CD4-positive, alpha-beta T cell treated with Interleukin-4 for 1 hour (primary cell): ENCODE measurements at regions not wholly inside any gene's neighbourhood (a gene's known extent, or its start where the extent isn't known, plus 50 kb on each side); places are given as distances from the start of the nearest gene placed in this dataset.
"Not testable (repeated sequence)": the region's sequence is repeated elsewhere in the genome, so short reads cannot be mapped to it uniquely, and the experiment has no call there.

ENCODE experiments used
- DNase-seq, 2 donors: peaks; one replicate each; pipeline ENCODE4 v3.0.0-alpha.2; 2020 to 2022

GRCh38 chr5:82944267-82944666, 132.9 kb downstream of the TMEM167A start:
- DNase-seq, result not testable (repeated sequence)

- DNase-seq, result no peak
Observed at GRCh38 chr5:82942083-82942881, 134.9 kb downstream of the TMEM167A start.

- DNase-seq, result no peak
Observed at GRCh38 chr5:82938901-82939725, 138.1 kb downstream of the TMEM167A start.

- not testable (repeated sequence) for DNase-seq
Observed at GRCh38 chr5:82932473-82933220, 144.5 kb downstream of the TMEM167A start.

DNA sequence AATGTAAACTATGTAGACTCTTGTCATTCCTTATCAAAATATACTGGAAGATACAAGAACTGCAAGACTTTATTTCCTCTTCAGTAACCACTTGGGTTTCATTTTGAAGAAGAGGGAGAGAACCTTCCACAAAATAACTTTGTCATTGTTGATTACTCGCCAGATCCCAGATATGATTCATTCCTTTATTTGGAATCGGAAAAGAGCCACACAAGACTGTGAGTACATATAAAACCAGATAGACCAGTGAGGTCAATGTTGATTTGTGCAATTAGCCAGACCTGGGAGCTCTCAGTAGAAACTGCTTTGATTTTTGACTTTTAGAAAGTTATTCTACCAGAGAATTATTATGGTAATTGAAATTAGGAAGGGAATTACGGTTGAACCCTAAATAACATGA, 146.1 kb downstream of the TMEM167A start:
- DNase-seq, result no peak

GRCh38 chr5:82925061-82925411, 152.2 kb downstream of the TMEM167A start:
- DNase-seq, result no peak

GRCh38 chr5:82924226-82925060, 152.8 kb downstream of the TMEM167A start:
- DNase-seq, result no peak

DNA sequence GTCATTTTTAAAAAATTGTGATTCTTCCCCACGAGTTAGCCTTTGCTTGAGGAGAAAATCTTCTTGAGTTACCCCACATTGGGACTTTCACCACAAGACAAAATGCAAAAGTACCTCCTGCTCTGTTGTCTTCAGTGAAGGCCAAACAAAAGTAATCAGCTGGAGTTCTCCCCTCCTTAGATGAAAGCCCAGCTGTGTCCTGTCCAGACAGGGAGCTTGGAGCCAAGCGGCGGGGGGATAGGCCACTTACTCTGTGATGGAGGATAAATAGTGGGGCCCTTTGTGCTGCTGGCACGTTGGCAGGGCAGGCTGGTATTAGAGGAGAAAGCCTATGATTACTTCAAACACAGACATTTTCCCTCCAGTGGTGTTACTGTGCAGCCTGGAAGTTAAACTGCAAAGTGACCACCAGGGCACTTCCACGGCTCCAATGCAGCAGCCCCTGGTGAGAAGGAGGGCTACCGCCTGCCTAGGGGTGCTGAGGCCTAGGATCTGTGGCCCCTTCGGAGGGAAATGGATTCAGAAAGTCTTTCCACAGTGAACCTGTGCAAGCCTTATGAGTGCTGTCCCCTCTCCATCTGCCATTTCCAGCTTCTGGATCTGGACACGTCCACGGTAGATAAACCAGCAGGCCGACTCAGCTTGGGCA, 155.0 kb downstream of the TMEM167A start:
- DNase-seq, result no peak

GRCh38 chr5:82918311-82919031, 158.7 kb downstream of the TMEM167A start:
- DNase-seq, result no peak

GRCh38 chr5:82917584-82917983, 159.6 kb downstream of the TMEM167A start:
- no peak for DNase-seq

DNA sequence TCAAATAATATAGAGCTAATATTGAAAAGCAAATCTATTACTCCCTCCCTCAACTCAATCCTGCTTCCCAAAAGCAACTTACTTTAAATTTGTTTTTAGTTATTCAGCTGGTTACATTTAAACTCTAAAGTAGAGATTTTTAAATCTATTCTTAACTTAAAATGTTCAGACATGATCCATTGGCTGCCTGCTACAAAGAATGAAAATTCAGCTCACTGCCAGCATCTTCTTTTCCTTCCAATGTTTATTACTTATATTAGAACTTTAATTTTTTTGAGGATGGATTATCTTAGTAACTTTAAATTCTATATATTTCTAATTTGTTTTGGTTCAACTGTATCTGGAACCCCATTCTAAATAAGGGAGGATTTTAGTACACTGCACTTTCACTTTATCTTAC, 163.2 kb downstream of the TMEM167A start:
- DNase-seq, result no peak

DNA sequence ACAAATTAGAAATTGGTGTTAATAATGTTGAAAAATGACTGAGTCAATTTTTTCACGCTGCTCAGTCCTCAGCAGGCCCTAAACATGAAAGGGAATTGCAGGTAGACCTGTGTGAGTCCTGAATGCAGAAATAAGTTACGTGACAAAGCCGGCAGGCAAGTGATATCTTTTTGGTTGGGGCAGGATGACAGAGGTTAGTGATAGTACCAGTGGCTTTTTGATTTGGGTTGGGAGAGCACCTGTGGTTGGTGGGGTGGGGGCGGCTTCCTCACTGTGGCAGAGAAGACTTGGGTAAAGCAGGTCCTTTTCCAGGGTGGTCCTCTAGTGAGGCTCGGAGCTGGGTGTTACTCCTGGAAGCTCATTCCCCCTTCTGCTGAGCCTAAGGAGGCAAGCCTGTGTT, 164.7 kb downstream of the TMEM167A start:
- no peak for DNase-seq

DNA sequence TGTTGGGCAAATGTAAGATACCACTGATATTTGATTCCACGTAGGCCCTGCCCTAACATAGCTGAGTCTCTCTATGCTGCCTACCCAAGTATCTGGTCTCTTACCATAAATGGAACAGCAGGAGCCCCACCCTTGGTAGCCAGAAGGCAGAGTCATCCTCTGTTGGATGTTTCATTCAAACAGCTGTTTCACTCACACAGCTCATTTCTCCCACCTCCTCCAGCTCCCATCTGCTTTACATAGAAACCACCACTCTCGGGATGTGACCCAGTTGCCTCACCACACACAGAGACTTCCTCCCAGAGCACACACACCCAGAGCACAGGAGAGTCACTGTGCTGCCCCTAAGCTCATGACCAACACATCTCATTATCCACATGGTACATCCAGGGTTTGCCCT, 165.3 kb downstream of the TMEM167A start:
- no peak for DNase-seq

DNA sequence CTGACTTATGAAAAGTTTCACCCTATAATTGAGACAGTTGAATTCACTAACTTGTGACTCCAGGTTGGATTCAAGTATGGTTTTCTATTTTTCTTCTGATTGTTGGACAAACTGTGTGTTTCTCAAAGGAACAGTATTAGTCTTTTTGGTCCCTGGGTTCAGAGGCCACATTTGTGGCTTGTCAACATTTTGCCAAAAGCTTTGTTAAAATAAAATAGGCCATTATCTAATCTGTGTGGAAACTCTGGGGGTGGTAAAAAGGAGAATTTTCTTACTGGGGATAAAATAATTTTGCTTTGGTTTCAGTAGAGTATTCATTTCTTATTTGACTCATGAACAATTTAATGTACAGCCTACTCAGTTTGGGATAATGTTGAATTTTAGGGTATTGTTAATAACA, 166.3 kb downstream of the TMEM167A start:
- no peak for DNase-seq

DNA sequence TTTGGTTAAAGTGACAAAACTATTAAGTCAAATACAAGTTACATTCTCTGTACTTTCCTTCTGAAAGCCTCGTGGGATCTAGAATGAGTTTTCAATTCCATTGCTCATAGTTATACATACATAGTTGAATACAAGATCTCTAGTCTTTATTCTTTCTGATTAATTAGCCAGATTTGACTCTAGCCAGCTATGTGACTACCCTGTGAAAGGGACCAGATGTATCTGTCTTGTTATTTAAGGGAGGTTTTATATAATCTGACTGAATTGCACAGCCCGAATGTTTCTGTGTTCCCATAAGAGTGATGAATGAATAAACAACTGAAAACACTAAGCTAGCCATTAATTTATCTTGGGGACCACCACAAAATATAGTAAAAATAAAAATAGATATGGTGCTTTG, 166.7 kb downstream of the TMEM167A start:
- DNase-seq, result no peak

- DNase-seq, result no peak
Observed at GRCh38 chr5:82909771-82910170, 167.4 kb downstream of the TMEM167A start.

DNA sequence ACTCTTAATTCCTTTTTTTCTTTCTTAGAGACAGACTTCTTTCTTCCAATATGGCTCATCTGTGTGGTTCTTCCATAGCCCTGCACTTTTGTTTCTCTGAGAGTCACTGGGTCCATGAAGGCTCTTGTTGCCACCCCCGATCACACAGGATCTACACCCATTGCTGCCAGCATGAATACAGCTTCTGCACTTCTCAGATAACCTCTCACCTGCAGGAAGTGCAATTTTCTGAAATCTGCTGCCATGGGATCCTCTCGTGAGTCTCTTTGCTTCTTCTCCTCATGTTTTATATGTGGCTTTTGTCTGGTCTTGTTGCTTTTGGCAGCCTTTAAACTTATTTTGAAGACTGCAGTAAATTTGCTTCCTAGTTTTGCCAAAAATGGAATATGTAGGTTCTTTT, 171.2 kb downstream of the TMEM167A start:
- DNase-seq, result no peak

DNA sequence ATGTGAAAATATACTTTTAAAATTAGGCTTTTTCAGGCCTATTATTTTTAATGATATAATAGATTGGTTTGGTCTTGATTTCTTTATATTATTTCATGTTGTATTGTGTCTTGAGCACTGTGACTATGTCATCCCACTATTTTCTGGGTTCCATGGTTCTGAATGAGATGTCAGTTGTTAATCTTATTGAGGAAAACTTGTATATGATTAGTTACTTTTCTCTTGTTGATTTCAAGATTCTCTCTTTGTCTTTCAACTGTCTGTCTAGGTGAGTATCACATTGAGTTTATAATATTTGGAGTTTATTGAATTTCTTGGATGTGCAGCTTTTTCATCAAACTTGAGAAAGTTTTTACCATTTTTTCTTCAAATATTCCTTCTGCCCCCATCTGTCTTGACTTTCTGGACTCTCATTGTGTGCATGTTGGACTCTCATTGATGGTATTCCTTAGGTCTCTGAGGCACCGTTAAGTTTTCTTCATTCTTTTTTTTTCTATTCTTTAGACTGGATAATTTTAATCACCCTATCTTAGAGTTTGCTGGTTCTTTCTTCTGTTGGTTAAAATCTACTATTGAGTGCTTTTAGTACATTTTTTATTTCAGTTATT, 175.8 kb downstream of the TMEM167A start:
- no peak for DNase-seq

DNA sequence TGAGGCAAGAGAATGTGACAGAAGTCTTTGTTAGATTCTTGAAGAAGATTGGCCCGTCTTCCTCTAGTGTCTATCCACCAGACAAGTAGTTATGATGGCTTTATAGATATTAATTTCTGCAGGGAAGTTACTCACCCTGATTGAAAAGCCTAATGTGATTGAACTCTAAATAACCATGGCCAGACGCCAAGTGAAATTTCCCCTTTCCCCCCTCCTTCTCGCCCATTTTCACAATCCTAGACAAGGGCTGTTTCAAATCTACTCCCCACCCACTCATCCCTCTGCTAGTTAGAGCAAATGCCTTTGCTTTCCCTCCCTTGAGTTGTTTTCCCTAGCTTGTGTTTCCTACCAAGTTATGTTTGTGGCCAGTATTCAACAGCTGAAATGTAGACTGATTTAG, 182.5 kb downstream of the TMEM167A start:
- no peak for DNase-seq

- no peak for DNase-seq
Observed at GRCh38 chr5:82889088-82889487, 188.1 kb downstream of the TMEM167A start.

- no peak for DNase-seq
Observed at GRCh38 chr5:82886911-82887310, 190.3 kb downstream of the TMEM167A start.
